ENCODE measurements at regions not wholly inside any gene's neighbourhood (a gene's known extent, or its start where the extent isn't known, plus 50 kb on each side); places are given as distances from the start of the nearest gene placed in this dataset.

- DNase-seq (ENCODE audit: extremely low read depth, low read depth) = no peak
- no peak for TF ChIP-seq CTCF (IDR thresholded peaks at IDR 0.05; ENCODE audit: low read depth, low read length)
Measured at GRCh38 chr3:75015280-75015679, 400.8 kb upstream of the CNTN3 start.

- DNase-seq (ENCODE audit: extremely low read depth, low read depth) = no peak
- TF ChIP-seq CTCF (IDR thresholded peaks at IDR 0.05; ENCODE audit: low read depth, low read length) = no peak
Measured at GRCh38 chr3:75035146-75035545, 420.7 kb upstream of the CNTN3 start.

DNA sequence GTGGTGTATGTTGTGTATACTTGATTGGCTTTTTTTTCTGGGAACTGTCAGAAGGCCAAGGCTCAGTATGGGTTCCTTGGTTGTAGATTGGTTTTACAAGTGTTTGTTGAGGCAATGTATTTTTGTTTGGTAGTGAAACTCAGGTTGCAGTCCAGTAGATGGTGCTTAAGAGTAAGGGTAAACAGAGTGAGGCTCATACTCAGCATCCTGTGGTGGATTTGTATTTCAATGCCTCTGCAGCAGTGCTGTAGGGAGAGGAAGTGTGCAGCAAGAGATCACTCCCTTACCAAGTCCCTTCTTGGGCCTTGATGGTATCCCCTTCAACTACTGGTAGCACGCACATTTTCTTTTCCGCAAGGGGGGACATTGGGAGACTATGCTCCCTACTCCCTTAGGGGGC is 428.5 kb upstream of the CNTN3 start:
- TF ChIP-seq CTCF (IDR thresholded peaks at IDR 0.05; ENCODE audit: low read depth, low read length) = no peak
- DNase-seq (ENCODE audit: extremely low read depth, low read depth) = no peak

GRCh38 chr3:75048650-75049049 is 434.2 kb upstream of the CNTN3 start:
- no peak for DNase-seq (ENCODE audit: extremely low read depth, low read depth)
- TF ChIP-seq CTCF (IDR thresholded peaks at IDR 0.05; ENCODE audit: low read depth, low read length) = no peak

DNA sequence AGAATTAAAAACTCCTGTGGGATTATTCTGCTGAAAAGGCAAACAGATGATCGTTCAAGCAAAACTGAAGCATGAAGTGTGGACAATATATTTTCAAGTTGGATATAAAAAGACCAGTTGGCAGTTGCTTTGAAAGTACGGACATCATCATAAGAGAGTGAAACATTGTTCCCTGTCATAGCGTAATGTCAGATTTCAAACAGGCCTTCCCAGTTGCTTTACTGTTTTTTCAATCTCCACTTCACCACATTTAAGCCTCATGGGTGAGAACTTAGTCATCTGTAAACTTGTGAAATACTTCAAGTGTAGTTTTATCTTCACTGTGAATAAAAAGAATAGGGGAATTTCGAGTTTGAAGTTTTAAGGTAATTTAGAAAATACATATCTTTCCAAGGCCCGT is 435.1 kb upstream of the CNTN3 start:
- no peak for TF ChIP-seq CTCF (IDR thresholded peaks at IDR 0.05; ENCODE audit: low read depth, low read length)
- no peak for DNase-seq (ENCODE audit: extremely low read depth, low read depth)

DNA sequence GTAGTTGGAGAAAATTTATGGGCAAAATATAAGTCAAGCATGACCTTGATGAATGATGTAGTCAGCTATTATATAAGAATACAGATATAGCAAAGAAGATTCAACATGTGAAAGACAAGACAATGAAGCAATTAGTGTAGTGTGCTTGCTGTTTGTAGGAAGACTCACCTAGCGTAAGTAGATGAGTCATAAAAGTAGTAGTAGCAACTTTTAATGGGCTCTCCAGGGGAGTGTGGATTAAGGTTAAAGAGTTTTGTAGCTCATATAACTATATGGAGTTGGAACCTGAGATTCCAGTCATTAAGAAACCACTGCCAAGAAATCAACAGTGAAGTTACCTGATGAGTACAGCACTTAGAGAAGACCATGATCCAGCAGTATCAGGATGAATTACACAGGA is 444.7 kb upstream of the CNTN3 start:
- no peak for TF ChIP-seq CTCF (IDR thresholded peaks at IDR 0.05; ENCODE audit: low read depth, low read length)
- DNase-seq (ENCODE audit: extremely low read depth, low read depth) = no peak

DNA sequence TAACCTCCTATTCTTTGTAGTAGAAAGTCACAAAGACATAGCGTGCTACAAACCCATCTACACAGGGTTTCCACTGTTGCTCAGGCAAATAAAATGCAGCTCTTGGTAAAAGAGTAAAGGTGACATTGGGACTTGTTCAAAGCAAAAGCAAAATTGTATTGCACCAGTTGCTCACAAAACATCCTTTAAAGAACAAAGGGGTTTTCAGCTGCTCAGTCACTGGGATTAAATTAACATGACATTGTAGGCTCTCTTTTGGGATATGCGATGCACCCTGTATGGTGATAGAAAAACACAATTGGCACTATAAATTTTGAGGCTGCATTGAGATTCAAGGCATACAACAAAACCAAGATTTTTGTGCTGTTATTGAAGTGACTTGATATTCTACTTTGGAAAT is 447.3 kb upstream of the CNTN3 start:
- TF ChIP-seq CTCF (IDR thresholded peaks at IDR 0.05; ENCODE audit: low read depth, low read length) = no peak
- DNase-seq (ENCODE audit: extremely low read depth, low read depth) = no peak

Data from AG09319 (cell line).